HepG2 (cell line): ENCODE measurements at regions not wholly inside any gene's neighbourhood (a gene's known extent, or its start where the extent isn't known, plus 50 kb on each side); places are given as distances from the start of the nearest gene placed in this dataset.
A peak's percentile ranks its signal among the peaks of the same experiment; 100 is the strongest.

Experiments used
- ARNT2 ChIP-seq: sonication (generic); formaldehyde crosslinking; IDR thresholded peaks from 2 replicates; pipeline ENCODE4 v1.8.0; 2022; ENCODE audit warnings: mild to moderate bottlenecking, low read depth, missing genetic modification reagents, moderate library complexity
- ATF1 ChIP-seq: IDR thresholded peaks from 2 replicates; pipeline ENCODE4 v1.6.1; 2016; ENCODE audit warnings: mild to moderate bottlenecking, control low read depth
- BRCA1 ChIP-seq: sonication (generic); formaldehyde crosslinking; IDR thresholded peaks from 2 replicates; pipeline ENCODE4 v1.4.0; 2020; ENCODE audit warnings: missing genetic modification reagents
- CENPT ChIP-seq: sonication (generic); formaldehyde crosslinking; IDR thresholded peaks from 2 replicates; pipeline ENCODE4 v1.8.0; 2022; ENCODE audit warnings: low read depth, mild to moderate bottlenecking, moderate library complexity, missing genetic modification reagents
- FOXA3 ChIP-seq: IDR thresholded peaks from 2 replicates; pipeline ENCODE4 v1.6.1; 2016; ENCODE audit warnings: missing genetic modification reagents, missing compliant biosample characterization
- HDAC2 ChIP-seq: sonication (generic); formaldehyde crosslinking; IDR thresholded peaks from 2 replicates; pipeline ENCODE4 v1.4.0; 2020; ENCODE audit warnings: missing genetic modification reagents
- HOXA3 ChIP-seq: sonication (generic); formaldehyde crosslinking; IDR thresholded peaks from 2 replicates; pipeline ENCODE4 v1.5.0; 2020; ENCODE audit warnings: missing genetic modification reagents
- KLF11 ChIP-seq: IDR thresholded peaks from 2 replicates; pipeline ENCODE4 v1.6.1; 2016; ENCODE audit warnings: missing compliant biosample characterization
- KLF6 ChIP-seq: IDR thresholded peaks from 2 replicates; pipeline ENCODE4 v1.8.0; 2016; ENCODE audit warnings: missing biosample characterization, missing genetic modification reagents
- MED1 ChIP-seq: sonication (generic); formaldehyde crosslinking; IDR thresholded peaks from 2 replicates; pipeline ENCODE4 v1.4.0; 2020; ENCODE audit warnings: missing genetic modification reagents
- MIER3 ChIP-seq: IDR thresholded peaks from 2 replicates; pipeline ENCODE4 v1.6.1; 2016; ENCODE audit warnings: missing compliant biosample characterization, borderline replicate concordance
- MLXIP ChIP-seq: sonication (generic); formaldehyde crosslinking; IDR thresholded peaks from 2 replicates; pipeline ENCODE4 v1.9.0; 2021; ENCODE audit warnings: missing genetic modification reagents, borderline replicate concordance
- MYC ChIP-seq: sonication (generic); formaldehyde crosslinking; IDR thresholded peaks from 2 replicates; pipeline ENCODE4 v1.9.0; 2021; ENCODE audit warnings: missing genetic modification reagents, borderline replicate concordance
- RXRB ChIP-seq: IDR thresholded peaks from 2 replicates; pipeline ENCODE4 v1.6.1; 2016; ENCODE audit warnings: borderline replicate concordance, missing genetic modification reagents, missing compliant biosample characterization
- SOX5 ChIP-seq: IDR thresholded peaks from 2 replicates; pipeline ENCODE4 v1.6.1; 2016; ENCODE audit warnings: borderline replicate concordance
- TEAD3 ChIP-seq: optimal IDR thresholded peaks from 2 replicates; pipeline ENCODE3; 2016; ENCODE audit warnings: borderline replicate concordance
- THRA ChIP-seq: sonication (generic); formaldehyde crosslinking; IDR thresholded peaks from 2 replicates; pipeline ENCODE4 v1.4.0; 2020; ENCODE audit warnings: missing genetic modification reagents, borderline replicate concordance
- WIZ ChIP-seq: sonication (generic); formaldehyde crosslinking; IDR thresholded peaks from 2 replicates; pipeline ENCODE4 v1.5.1; 2020; ENCODE audit warnings: mild to moderate bottlenecking, missing genetic modification reagents
- ZNF205 ChIP-seq: IDR thresholded peaks from 2 replicates; pipeline ENCODE4 v1.6.1; 2018; ENCODE audit warnings: missing biosample characterization, missing genetic modification reagents
- ZNF367 ChIP-seq: sonication (generic); formaldehyde crosslinking; IDR thresholded peaks from 2 replicates; pipeline ENCODE4 v1.4.0; 2020; ENCODE audit warnings: missing genetic modification reagents, borderline replicate concordance
- ZNF687 ChIP-seq: sonication (generic); formaldehyde crosslinking; IDR thresholded peaks from 2 replicates; pipeline ENCODE4 v1.5.1; 2020; ENCODE audit warnings: mild to moderate bottlenecking, missing genetic modification reagents, moderate library complexity
- ZNF773 ChIP-seq: sonication (generic); formaldehyde crosslinking; IDR thresholded peaks from 2 replicates; pipeline ENCODE4 v1.4.0; 2020; ENCODE audit warnings: missing genetic modification reagents, borderline replicate concordance
- ZNF841 ChIP-seq: sonication (generic); formaldehyde crosslinking; IDR thresholded peaks from 2 replicates; pipeline ENCODE4 v1.8.1; 2023; ENCODE audit warnings: missing genetic modification reagents, borderline replicate concordance

GRCh38 chr20:50405235-50405914 is 104.8 kb upstream of the PTPN1 start (continued):
- TF ChIP-seq MLXIP (CRISPR knock-in tag) (no peak), ARNT2 (no peak), TEAD3 (CRISPR knock-in tag) (peak; percentile 42), MED1 (CRISPR knock-in tag) (peak; percentile 77; the same call in 1 of the 2 replicates), THRA (CRISPR knock-in tag) (peak; percentile 67; the same call in 1 of the 2 replicates), KLF11 (CRISPR knock-in tag) (peak; percentile 45), ZNF205 (0 out of 2 replicates have a peak, but pooled peaks have one; percentile 47), ZNF687 (CRISPR knock-in tag) (peak; percentile 85), BRCA1 (0 out of 2 replicates have a peak, but pooled peaks have one; percentile 50), SOX5 (CRISPR knock-in tag) (peak; percentile 65; the same call in 1 of the 2 replicates), HDAC2 (peak; percentile 70), MYC (CRISPR knock-in tag) (0 out of 2 replicates have a peak, but pooled peaks have one; percentile 36), HOXA3 (peak; percentile 78), RXRB (peak; percentile 91), MIER3 (CRISPR knock-in tag) (peak; percentile 18; the same call in 1 of the 2 replicates), KLF6 (peak; percentile 23; the same call in 1 of the 2 replicates), ZNF841 (CRISPR knock-in tag) (no peak), FOXA3 (CRISPR knock-in tag) (peak; percentile 83), ZNF367 (CRISPR knock-in tag) (0 out of 2 replicates have a peak, but pooled peaks have one; percentile 15), CENPT (CRISPR knock-in tag) (no peak), ATF1 (peak; percentile 48; the same call in 1 of the 2 replicates), ZNF773 (CRISPR knock-in tag) (peak; percentile 78; the same call in 1 of the 2 replicates), WIZ (CRISPR knock-in tag) (0 out of 2 replicates have a peak, but pooled peaks have one; percentile 27)
